ENCODE measurements at regions not wholly inside any gene's neighbourhood (a gene's known extent, or its start where the extent isn't known, plus 50 kb on each side); places are given as distances from the start of the nearest gene placed in this dataset.

GRCh38 chr9:78973907-78974306 is 597.9 kb upstream of the TLE4 start:
- no peak for TF ChIP-seq EZH2phosphoT487 (conservative IDR thresholded peaks at IDR 0.05; ENCODE audit: low read length)
- TF ChIP-seq CTCF (IDR thresholded peaks at IDR 0.05; ENCODE audit: insufficient read depth, low read length, poor library complexity, severe bottlenecking) = no peak
- Histone ChIP-seq H2AFZ (ENCODE audit: low read depth, low read length, severe bottlenecking) (no peak overlapping the region), H3K4me2 (ENCODE audit: low read depth, low read length, poor library complexity, severe bottlenecking) (no peak overlapping the region), H4K20me1 (ENCODE audit: low read depth, low read length) (no peaks in the 10 kb centered on the region), H3K36me3 (ENCODE audit: low read length) (no peaks in the 10 kb centered on the region), H3K27ac (ENCODE audit: low read depth, low read length) (no peak overlapping the region), H3K9me2 (replicated peaks; ENCODE audit: insufficient read depth, low read length) (no peaks in the 10 kb centered on the region), H3F3A (ENCODE audit: insufficient read depth) (no peaks in the 10 kb centered on the region), H3K79me2 (ENCODE audit: insufficient read depth, low read length) (no peaks in the 10 kb centered on the region), H3K4me3 (ENCODE audit: insufficient read depth, low read length, poor library complexity, severe bottlenecking) (no peak overlapping the region), H3K9ac (ENCODE audit: low read length) (no peak overlapping the region), H3K27me3 (ENCODE audit: low read length) (no peaks in the 10 kb centered on the region), H3K9me3 (ENCODE audit: insufficient read depth, low read length) (no peaks in the 10 kb centered on the region)

DNA sequence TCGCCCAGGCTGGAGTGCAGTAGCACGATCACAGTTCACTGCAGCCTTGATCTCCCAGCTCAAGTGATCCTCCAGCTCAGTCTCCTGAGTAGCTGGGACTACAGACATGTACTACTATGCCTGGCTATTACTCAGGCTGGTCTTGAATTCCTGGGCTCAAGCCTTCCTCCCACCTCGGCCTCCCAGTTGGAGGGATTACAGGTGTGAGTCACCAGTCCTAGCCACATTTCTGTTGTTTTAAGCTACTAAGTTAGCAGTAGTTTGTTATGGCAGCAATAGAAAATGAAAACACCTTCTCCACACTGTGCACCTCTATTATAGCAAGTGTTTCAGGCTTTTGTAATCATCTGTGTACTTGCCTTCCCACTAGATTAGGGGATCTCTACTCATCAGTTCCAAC is 588.9 kb upstream of the TLE4 start:
- H3K27me3 ChIP-seq (ENCODE audit: low read length) = no peaks in the 10 kb centered on the region
- no peak overlapping the region for H3K4me3 ChIP-seq (ENCODE audit: insufficient read depth, low read length, poor library complexity, severe bottlenecking)
- H3K9me3 ChIP-seq (ENCODE audit: insufficient read depth, low read length) = no peaks in the 10 kb centered on the region
- H3K79me2 ChIP-seq (ENCODE audit: insufficient read depth, low read length) = no peaks in the 10 kb centered on the region
- no peaks in the 10 kb centered on the region for H3K36me3 ChIP-seq (ENCODE audit: low read length)
- H3K9ac ChIP-seq (ENCODE audit: low read length) = no peak overlapping the region
- H3K4me2 ChIP-seq (ENCODE audit: low read depth, low read length, poor library complexity, severe bottlenecking) = no peak overlapping the region
- no peaks in the 10 kb centered on the region for H4K20me1 ChIP-seq (ENCODE audit: low read depth, low read length)
- no peak overlapping the region for H2AFZ ChIP-seq (ENCODE audit: low read depth, low read length, severe bottlenecking)
- TF ChIP-seq EZH2phosphoT487 (conservative IDR thresholded peaks at IDR 0.05; ENCODE audit: low read length) = no peak
- TF ChIP-seq CTCF (IDR thresholded peaks at IDR 0.05; ENCODE audit: insufficient read depth, low read length, poor library complexity, severe bottlenecking) = no peak
- no peak overlapping the region for H3K27ac ChIP-seq (ENCODE audit: low read depth, low read length)
- H3K9me2 ChIP-seq (replicated peaks; ENCODE audit: insufficient read depth, low read length) = no peaks in the 10 kb centered on the region; the same call in 1 of the 2 replicates
- H3F3A ChIP-seq (ENCODE audit: insufficient read depth) = no peaks in the 10 kb centered on the region

DNA sequence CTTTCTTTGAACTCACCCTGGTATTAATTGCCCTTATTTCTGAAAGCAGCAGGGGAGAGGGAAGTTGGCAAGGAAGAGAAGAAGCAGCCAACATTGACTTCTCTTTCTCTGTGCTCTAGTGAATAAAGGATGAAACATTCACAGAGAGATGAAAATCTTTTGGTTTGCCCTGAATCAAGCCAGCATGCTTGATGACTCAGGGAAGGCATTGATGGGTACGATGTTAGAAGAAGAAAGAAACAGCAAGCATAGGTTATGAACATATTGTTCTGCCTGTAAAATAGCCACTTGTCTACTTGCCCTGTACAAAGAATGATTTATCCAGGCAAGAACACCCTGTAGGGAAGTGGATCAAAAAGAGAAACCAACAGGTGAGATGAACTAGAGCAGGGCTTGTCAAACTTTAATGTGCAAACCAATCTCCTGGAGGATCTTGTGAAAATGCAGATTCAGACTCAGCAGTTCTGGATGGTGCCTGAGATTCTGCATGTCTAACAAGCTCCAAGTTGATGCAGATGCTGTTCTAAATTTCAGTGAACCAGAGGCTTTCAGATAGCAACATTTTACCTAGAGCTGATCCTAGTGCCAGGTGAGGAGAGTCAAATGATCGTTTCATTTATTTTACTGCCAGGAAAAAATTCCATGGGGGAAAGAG is 586.6 kb upstream of the TLE4 start:
- no peaks in the 10 kb centered on the region; the same call in 1 of the 2 replicates for H3K9me2 ChIP-seq (replicated peaks; ENCODE audit: insufficient read depth, low read length)
- H3K9me3 ChIP-seq (ENCODE audit: insufficient read depth, low read length) = no peaks in the 10 kb centered on the region
- H3K9ac ChIP-seq (ENCODE audit: low read length) = no peak overlapping the region
- H3K36me3 ChIP-seq (ENCODE audit: low read length) = no peaks in the 10 kb centered on the region
- H2AFZ ChIP-seq (ENCODE audit: low read depth, low read length, severe bottlenecking) = no peak overlapping the region
- H3K79me2 ChIP-seq (ENCODE audit: insufficient read depth, low read length) = no peaks in the 10 kb centered on the region
- no peak overlapping the region for H3K27ac ChIP-seq (ENCODE audit: low read depth, low read length)
- H3K4me3 ChIP-seq (ENCODE audit: insufficient read depth, low read length, poor library complexity, severe bottlenecking) = no peak overlapping the region
- no peaks in the 10 kb centered on the region for H3F3A ChIP-seq (ENCODE audit: insufficient read depth)
- H4K20me1 ChIP-seq (ENCODE audit: low read depth, low read length) = no peaks in the 10 kb centered on the region
- TF ChIP-seq EZH2phosphoT487 (conservative IDR thresholded peaks at IDR 0.05; ENCODE audit: low read length) (no peak), CTCF (IDR thresholded peaks at IDR 0.05; ENCODE audit: insufficient read depth, low read length, poor library complexity, severe bottlenecking) (no peak)
- H3K27me3 ChIP-seq (ENCODE audit: low read length) = no peaks in the 10 kb centered on the region
- no peak overlapping the region for H3K4me2 ChIP-seq (ENCODE audit: low read depth, low read length, poor library complexity, severe bottlenecking)
